CD4-positive, alpha-beta T cell treated with Interleukin-4 for 1 hour (primary cell): ENCODE measurements at regions not wholly inside any gene's neighbourhood (a gene's known extent, or its start where the extent isn't known, plus 50 kb on each side); places are given as distances from the start of the nearest gene placed in this dataset.

Experiments used
- DNase-seq, 2 donors: peaks; one replicate each; pipeline ENCODE4 v3.0.0-alpha.2; 2020 to 2022

DNA sequence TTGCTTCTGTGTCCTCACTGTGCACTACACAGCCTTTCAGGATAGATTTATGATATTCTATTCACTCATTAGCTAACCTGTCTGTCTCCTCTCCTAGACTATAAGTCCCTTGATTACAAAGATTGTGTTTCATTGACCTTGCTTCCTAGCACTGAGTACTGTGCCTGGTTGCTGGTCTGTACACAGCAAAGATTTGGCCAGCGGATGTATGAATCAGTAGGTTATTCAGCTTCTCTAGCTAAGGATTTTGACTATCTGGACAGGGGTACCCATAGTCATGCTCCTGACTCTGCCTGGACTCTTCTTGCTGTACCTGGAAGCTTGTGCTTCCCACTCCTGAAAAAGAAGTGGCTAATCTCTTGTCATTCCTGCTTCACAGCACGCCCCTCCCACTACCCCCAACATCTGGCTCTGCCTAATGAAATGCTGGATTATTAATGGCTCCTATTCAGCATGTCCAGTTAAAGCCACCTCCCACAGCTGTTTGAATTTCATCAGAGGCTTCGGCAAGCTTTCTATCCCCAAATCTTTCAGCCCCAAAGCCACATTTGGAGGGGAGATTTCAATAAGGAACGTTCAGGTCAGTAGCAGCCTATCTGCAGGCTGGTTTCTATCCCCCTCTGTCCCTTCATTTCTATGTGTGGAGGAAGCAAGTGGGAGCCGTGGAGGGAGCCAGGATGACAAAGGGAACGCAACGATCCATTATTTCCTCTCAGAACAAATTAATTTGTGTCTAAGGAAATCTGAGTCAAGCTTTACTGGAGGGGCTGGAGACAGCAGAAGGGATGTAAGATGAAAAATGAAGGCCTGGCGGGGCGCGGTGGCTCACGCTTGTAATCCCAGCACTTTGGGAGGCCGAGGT is 64.8 kb upstream of the PPM1J start:
- no peak for DNase-seq

DNA sequence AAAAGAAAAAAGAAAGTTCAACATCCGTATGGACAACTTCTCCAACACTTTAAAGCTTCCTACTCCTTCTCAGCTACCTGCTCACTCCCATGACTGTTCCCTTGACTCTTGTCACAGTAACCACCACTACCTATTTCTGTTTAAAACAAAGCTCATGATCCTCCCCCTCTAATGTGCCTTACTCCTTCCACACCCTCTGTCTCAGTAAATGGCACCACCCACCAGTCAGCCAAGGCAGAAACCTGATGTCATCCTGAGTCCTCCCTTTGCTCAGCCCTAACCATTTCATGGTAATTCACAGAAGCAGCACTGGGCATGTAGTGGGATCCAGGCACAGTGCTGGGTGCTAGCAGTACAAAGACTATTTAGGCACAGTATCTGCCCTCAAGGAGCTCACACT is 63.0 kb upstream of the PPM1J start:
- no peak for DNase-seq

- DNase-seq, result no peak
Observed at GRCh38 chr1:112776688-112777087, 61.6 kb upstream of the PPM1J start.

GRCh38 chr1:112772781-112773180 is 57.6 kb upstream of the PPM1J start:
- DNase-seq, result no peak

DNA sequence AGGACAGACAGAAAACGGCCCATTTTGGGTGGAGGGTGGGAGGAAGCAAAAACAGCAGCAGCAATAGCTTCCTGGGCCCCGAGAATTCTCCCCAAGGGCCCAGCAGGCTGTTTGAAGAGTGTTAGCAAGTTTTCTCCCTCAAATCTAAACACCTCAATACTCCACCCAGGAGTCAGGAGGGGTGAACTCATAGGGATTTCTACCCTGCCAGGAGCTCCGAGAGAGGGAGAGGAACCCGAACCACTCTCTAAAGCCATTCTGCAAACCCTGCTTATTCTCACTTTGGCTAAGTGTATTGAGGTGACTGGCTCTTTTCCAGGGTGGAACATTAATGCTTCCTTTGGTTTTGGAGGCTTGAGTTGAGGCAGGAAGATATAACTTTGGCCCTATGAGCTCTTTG is 55.6 kb upstream of the PPM1J start:
- DNase-seq, result no peak

- no peak for DNase-seq
Observed at GRCh38 chr1:112769611-112770010, 54.5 kb upstream of the PPM1J start.

GRCh38 chr1:112767646-112768045 is 52.5 kb upstream of the PPM1J start:
- DNase-seq, result no peak
